Posterior cingulate gyrus (tissue), 11 donors: ENCODE measurements at regions not wholly inside any gene's neighbourhood (a gene's known extent, or its start where the extent isn't known, plus 50 kb on each side); places are given as distances from the start of the nearest gene placed in this dataset.

ENCODE experiments used
- DNase-seq, 10 donors: peaks; one replicate each; pipeline versions ENCODE4 v3.0.0 to v3.0.0-alpha.2; 2020 to 2021; ENCODE audit warnings: mixed read lengths in 3 of 10
- intact Hi-C: fragments of 100-400 bp; cut with DNase I; formaldehyde crosslinking; loops from one replicate; pipeline ENCODE4 v1.15.1; 2023

- DNase-seq, result no peak
- intact Hi-C loops, result no loop called here
Measured at GRCh38 chr4:138964716-138965426, 50.7 kb upstream of the NOCT start.

- intact Hi-C loops, result no loop called here
- DNase-seq, result no peak
Measured at GRCh38 chr4:138963412-138963811, 52.2 kb upstream of the NOCT start.

GRCh38 chr4:138961664-138962063, 53.9 kb upstream of the NOCT start:
- DNase-seq, result no peak
- intact Hi-C loops, result no loop called here

- intact Hi-C loops, result no loop called here
- no peak for DNase-seq
Measured at GRCh38 chr4:138961129-138961528, 54.5 kb upstream of the NOCT start.

- intact Hi-C loops, result no loop called here
Measured at GRCh38 chr4:138960175-138960710, 55.3 kb upstream of the NOCT start.

GRCh38 chr4:138959097-138959815, 56.3 kb upstream of the NOCT start:
- intact Hi-C loops, result no loop called here
- DNase-seq, result peak in 6 of 10 donors; percentile 9 to 90 (median 42)

More at GRCh38 chr4:138960175-138960710, 55.3 kb upstream of the NOCT start:
- DNase-seq, result no peak

- DNase-seq, result no peak
- intact Hi-C loops, result no loop called here
Measured at GRCh38 chr4:138958519-138958918, 57.1 kb upstream of the NOCT start.

GRCh38 chr4:138957302-138957701, 58.3 kb upstream of the NOCT start:
- intact Hi-C loops, result no loop called here
- DNase-seq, result no peak

GRCh38 chr4:138954428-138954827, 61.2 kb upstream of the NOCT start:
- DNase-seq, result no peak
- intact Hi-C loops, result no loop called here

- intact Hi-C loops, result no loop called here
Measured at GRCh38 chr4:138953961-138954371, 61.6 kb upstream of the NOCT start.

GRCh38 chr4:138952411-138952810, 63.2 kb upstream of the NOCT start:
- DNase-seq, result no peak
- intact Hi-C loops, result no loop called here

More at GRCh38 chr4:138953961-138954371, 61.6 kb upstream of the NOCT start:
- no peak for DNase-seq

- no peak for DNase-seq
- intact Hi-C loops, result no loop called here
Measured at GRCh38 chr4:138951764-138952163, 63.8 kb upstream of the NOCT start.

GRCh38 chr4:138949866-138950265, 65.7 kb upstream of the NOCT start:
- DNase-seq, result no peak
- intact Hi-C loops, result no loop called here

GRCh38 chr4:138948918-138949317, 66.7 kb upstream of the NOCT start:
- intact Hi-C loops, result no loop called here
- DNase-seq, result no peak

GRCh38 chr4:138946306-138946705, 69.3 kb upstream of the NOCT start:
- intact Hi-C loops, result no loop called here
- no peak for DNase-seq

GRCh38 chr4:138945840-138946239, 69.7 kb upstream of the NOCT start:
- intact Hi-C loops, result no loop called here
- DNase-seq, result no peak

GRCh38 chr4:138945401-138945800, 70.2 kb upstream of the NOCT start:
- intact Hi-C loops, result no loop called here
- no peak for DNase-seq

GRCh38 chr4:138943893-138944292, 71.7 kb upstream of the NOCT start:
- no peak for DNase-seq
- intact Hi-C loops, result no loop called here

- intact Hi-C loops, result no loop called here
- no peak for DNase-seq
Measured at GRCh38 chr4:138941037-138941436, 74.5 kb upstream of the NOCT start.

- intact Hi-C loops, result no loop called here
- no peak for DNase-seq
Measured at GRCh38 chr4:138939960-138940359, 75.6 kb upstream of the NOCT start.

GRCh38 chr4:138938366-138938690, 77.3 kb upstream of the NOCT start:
- intact Hi-C loops, result no loop called here
- no peak for DNase-seq
